Fibroblast of lung (primary cell): ENCODE measurements at regions not wholly inside any gene's neighbourhood (a gene's known extent, or its start where the extent isn't known, plus 50 kb on each side); places are given as distances from the start of the nearest gene placed in this dataset.

Source experiments
- DNase-seq, 2 donors: peaks; one replicate each; pipeline versions ENCODE4 v3.0.0 to v3.0.0-alpha.2; 2010; ENCODE audit warnings: low read depth in 2 of 2
- H2AFZ ChIP-seq: 2 replicates; pipeline ENCODE4 v1.5.1; 2012; ENCODE audit warnings: low read length, control low read depth, inconsistent platforms
- H3K27ac ChIP-seq: 2 replicates; pipeline ENCODE4 v1.5.1; 2011; ENCODE audit warnings: low read length, control low read depth; ENCODE audit not compliant: insufficient read depth
- H3K27me3 ChIP-seq: 2 replicates; pipeline ENCODE4 v1.5.1; 2011; ENCODE audit warnings: mild to moderate bottlenecking, low read length; ENCODE audit not compliant: control insufficient read depth, insufficient read depth
- H3K36me3 ChIP-seq: 2 replicates; pipeline ENCODE4 v1.5.1; 2011; ENCODE audit warnings: low read length; ENCODE audit not compliant: control insufficient read depth, insufficient read depth
- H3K4me1 ChIP-seq: 2 replicates; pipeline ENCODE4 v1.5.1; 2011; ENCODE audit warnings: low read length; ENCODE audit not compliant: control insufficient read depth, insufficient read depth; ENCODE audit errors: extremely low read depth
- H3K4me2 ChIP-seq: 2 replicates; pipeline ENCODE4 v1.5.1; 2011; ENCODE audit warnings: low read length, control low read depth; ENCODE audit not compliant: insufficient read depth; ENCODE audit errors: extremely low read depth
- H3K4me3 ChIP-seq, 4 experiments: fragments of 200-600 bp in 1 of 4; sonication (generic) in 1 of 4; replicated peaks in 1 of 4; 2 replicates each; pipeline ENCODE4 v1.5.1; 2011 to 2016; ENCODE audit warnings: low read length in 4 of 4, low read depth in 3 of 4, mild to moderate bottlenecking in 3 of 4, control low read depth in 2 of 4, inconsistent platforms in 1 of 4, mixed read lengths in 1 of 4; ENCODE audit not compliant: insufficient read depth in 1 of 4; ENCODE audit errors: control extremely low read depth in 1 of 4
- H3K79me2 ChIP-seq: 2 replicates; pipeline ENCODE4 v1.5.1; 2012; ENCODE audit warnings: mild to moderate bottlenecking, low read length, inconsistent platforms; ENCODE audit not compliant: control insufficient read depth, insufficient read depth
- H3K9ac ChIP-seq: 2 replicates; pipeline ENCODE4 v1.5.1; 2011; ENCODE audit warnings: mild to moderate bottlenecking, low read length, control low read depth; ENCODE audit not compliant: insufficient read depth
- H3K9me3 ChIP-seq: 2 replicates; pipeline ENCODE4 v1.5.1; 2012; ENCODE audit warnings: low read depth, low read length; ENCODE audit not compliant: control insufficient read depth, insufficient read depth
- H4K20me1 ChIP-seq: 2 replicates; pipeline ENCODE4 v1.5.1; 2011; ENCODE audit warnings: low read length; ENCODE audit not compliant: control insufficient read depth, insufficient read depth; ENCODE audit errors: extremely low read depth
- CTCF ChIP-seq, 2 donors: IDR thresholded peaks in 1 of 2; conservative IDR thresholded peaks in 1 of 2; 1 replicate in 1 of 2; 2 replicates in 1 of 2; pipeline ENCODE4 v1.5.1; 2011 to 2012; ENCODE audit warnings: low read length in 2 of 2, control low read depth in 1 of 2, inconsistent platforms in 1 of 2, low read depth in 1 of 2, mild to moderate bottlenecking in 1 of 2
- EZH2 ChIP-seq: IDR thresholded peaks from 2 replicates; pipeline ENCODE4 v1.5.1; 2012; ENCODE audit warnings: low read length, control low read depth, mild to moderate bottlenecking; ENCODE audit errors: missing control alignments

DNA sequence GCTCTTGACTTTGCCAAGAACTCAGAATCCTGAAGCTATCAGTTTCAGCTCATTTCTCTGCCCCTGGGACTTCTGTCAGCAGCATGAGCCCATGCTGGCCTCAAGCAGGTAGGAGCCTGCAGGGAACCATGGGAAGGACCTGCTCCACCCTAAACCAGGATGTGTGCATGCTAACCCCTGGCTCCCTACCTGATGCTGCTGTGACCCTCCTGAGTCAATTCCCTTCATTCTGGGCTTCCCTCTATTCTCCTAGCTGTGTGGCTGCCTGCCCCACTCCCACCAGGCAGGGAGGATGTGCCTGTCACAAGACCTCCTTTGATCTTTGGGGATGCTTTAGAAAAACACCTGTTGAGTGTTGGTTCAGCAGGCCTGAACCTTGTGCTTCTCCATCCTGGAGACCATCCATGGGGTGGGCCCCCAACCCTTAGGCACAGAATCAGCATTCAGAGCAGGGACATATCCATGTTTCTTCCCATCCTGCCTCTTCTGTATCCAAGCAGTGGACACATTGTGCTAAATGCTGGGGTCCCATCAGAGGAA lies 117.1 kb upstream of the CCL21 start:
- Histone ChIP-seq H3K4me2 (no peak overlapping the region), H3K27ac (no peak overlapping the region), H3K9ac (no peak overlapping the region), H4K20me1 (no peaks in the 10 kb centered on the region), H3K4me3 (no peak overlapping the region), H3K79me2 (no peaks in the 10 kb centered on the region), H3K9me3 (no peaks in the 10 kb centered on the region), H2AFZ (no peak overlapping the region), H3K36me3 (no peaks in the 10 kb centered on the region), H3K27me3 (peaks cover 3% of the 10 kb centered on the region), H3K4me1 (no peaks in the 10 kb centered on the region)
- no peak for DNase-seq
- TF ChIP-seq EZH2 = no peak
- no peak for TF ChIP-seq CTCF (conservative IDR thresholded peaks at IDR 0.05 in 1 of 2, IDR thresholded peaks at IDR 0.05 in 1 of 2; ENCODE audit: low read depth in 1 of 2, low read length in 2 of 2)

DNA sequence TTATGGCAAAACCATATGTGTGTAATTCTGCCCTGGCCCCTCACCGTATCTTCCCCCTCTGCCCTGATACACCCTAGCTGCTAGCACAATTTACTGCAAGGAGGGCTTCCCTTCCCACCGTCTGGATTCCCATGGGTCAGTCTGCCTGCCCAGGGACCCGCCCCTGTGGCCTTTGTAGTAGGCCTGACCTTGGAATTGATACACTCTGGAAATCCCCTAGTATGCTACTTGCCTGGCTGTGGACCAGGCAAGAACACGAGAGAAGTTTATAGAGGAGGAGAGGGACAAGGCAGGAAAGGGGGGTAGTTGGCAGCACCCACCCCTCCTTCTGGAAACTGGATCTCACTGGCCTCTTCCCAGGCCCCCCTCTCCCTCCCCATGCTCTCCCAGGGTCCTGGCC lies 115.8 kb upstream of the CCL21 start:
- Histone ChIP-seq H3K36me3 (no peaks in the 10 kb centered on the region), H3K79me2 (no peaks in the 10 kb centered on the region), H3K4me2 (no peak overlapping the region), H3K9ac (no peak overlapping the region), H3K27me3 (peaks cover 6% of the 10 kb centered on the region), H3K4me1 (no peaks in the 10 kb centered on the region), H4K20me1 (no peaks in the 10 kb centered on the region), H3K27ac (no peak overlapping the region), H2AFZ (no peak overlapping the region), H3K9me3 (no peaks in the 10 kb centered on the region), H3K4me3 (no peak overlapping the region)
- DNase-seq = no peak
- TF ChIP-seq EZH2 = no peak
- TF ChIP-seq CTCF (conservative IDR thresholded peaks at IDR 0.05 in 1 of 2, IDR thresholded peaks at IDR 0.05 in 1 of 2; ENCODE audit: low read depth in 1 of 2, low read length in 2 of 2) = no peak

- Histone ChIP-seq H3K79me2 (no peaks in the 10 kb centered on the region), H3K4me2 (no peak overlapping the region), H3K27ac (no peak overlapping the region), H3K9me3 (no peaks in the 10 kb centered on the region), H3K4me3 (no peak overlapping the region), H3K36me3 (no peaks in the 10 kb centered on the region), H3K4me1 (no peaks in the 10 kb centered on the region), H4K20me1 (no peaks in the 10 kb centered on the region), H3K27me3 (peaks cover 2% of the 10 kb centered on the region), H3K9ac (no peak overlapping the region), H2AFZ (no peak overlapping the region)
- no peak for TF ChIP-seq CTCF (conservative IDR thresholded peaks at IDR 0.05 in 1 of 2, IDR thresholded peaks at IDR 0.05 in 1 of 2; ENCODE audit: low read depth in 1 of 2, low read length in 2 of 2)
- no peak for TF ChIP-seq EZH2
- DNase-seq = no peak
Observed at GRCh38 chr9:34823778-34824177, 113.8 kb upstream of the CCL21 start.
